ENCODE measurements at regions not wholly inside any gene's neighbourhood (a gene's known extent, or its start where the extent isn't known, plus 50 kb on each side); places are given as distances from the start of the nearest gene placed in this dataset.

GRCh38 chr2:216780843-216781242 is 79.0 kb downstream of the TNP1 start:
- no peak for DNase-seq (ENCODE audit: low spot score)
- Histone ChIP-seq H3K27ac (no peak overlapping the region), H3K36me3 (no peaks in the 10 kb centered on the region), H3K27me3 (no peaks in the 10 kb centered on the region), H3K4me3 (no peak overlapping the region), H3K9me3 (no peaks in the 10 kb centered on the region), H3K4me1 (peaks cover 0 to under 1% of the 10 kb centered on the region in 2 donors)
- no peak for TF ChIP-seq CTCF (IDR thresholded peaks at IDR 0.05)

GRCh38 chr2:216777637-216778273 is 82.1 kb downstream of the TNP1 start:
- Histone ChIP-seq H3K4me3 (no peak overlapping the region), H3K4me1 (peaks cover 0 to 31% of the 10 kb centered on the region in 2 donors), H3K27me3 (no peaks in the 10 kb centered on the region), H3K9me3 (no peaks in the 10 kb centered on the region), H3K27ac (no peak overlapping the region), H3K36me3 (no peaks in the 10 kb centered on the region)
- no peak for DNase-seq (ENCODE audit: low spot score)
- peak; percentile 18 to 47 for TF ChIP-seq CTCF (IDR thresholded peaks at IDR 0.05)

- Histone ChIP-seq H3K27ac (no peak overlapping the region), H3K4me3 (no peak overlapping the region), H3K9me3 (peaks cover 0 to 9% of the 10 kb centered on the region in 2 donors), H3K27me3 (no peaks in the 10 kb centered on the region), H3K36me3 (no peaks in the 10 kb centered on the region), H3K4me1 (peaks cover 0 to 34% of the 10 kb centered on the region in 2 donors)
- DNase-seq (ENCODE audit: low spot score) = no peak
- no peak for TF ChIP-seq CTCF (IDR thresholded peaks at IDR 0.05)
Measured at GRCh38 chr2:216776066-216776850, 80.9 kb upstream of the IGFBP5 start.

- peak; percentile 88 for DNase-seq (ENCODE audit: low spot score)
- Histone ChIP-seq H3K4me1 (peaks cover 0 to 34% of the 10 kb centered on the region in 2 donors), H3K36me3 (no peaks in the 10 kb centered on the region), H3K27me3 (no peaks in the 10 kb centered on the region), H3K9me3 (peaks cover 0 to 9% of the 10 kb centered on the region in 2 donors), H3K4me3 (no peak overlapping the region), H3K27ac (peak overlapping the region; percentile 84 to 87)
- TF ChIP-seq CTCF (IDR thresholded peaks at IDR 0.05) = no peak
Measured at GRCh38 chr2:216775043-216775453, 79.7 kb upstream of the IGFBP5 start.

- no peaks in the 10 kb centered on the region for H3K27me3 ChIP-seq
- H3K36me3 ChIP-seq = no peaks in the 10 kb centered on the region
- H3K4me3 ChIP-seq = no peak overlapping the region
- H3K9me3 ChIP-seq = peaks cover 0 to 9% of the 10 kb centered on the region in 2 donors
- no peak for TF ChIP-seq CTCF (IDR thresholded peaks at IDR 0.05)
- peak overlapping the region; percentile 84 to 87 for H3K27ac ChIP-seq
- peak; percentile 88 for DNase-seq (ENCODE audit: low spot score)
- H3K4me1 ChIP-seq = peaks cover 0 to 34% of the 10 kb centered on the region in 2 donors
Measured at GRCh38 chr2:216774620-216775019, 79.3 kb upstream of the IGFBP5 start.
